Stimulated activated CD8-positive, alpha-beta memory T cell treated with anti-CD3 and anti-CD28 coated beads, Interleukin-7, amount 100 ng/mL, for 1 hour (primary cell): ENCODE measurements at regions not wholly inside any gene's neighbourhood (a gene's known extent, or its start where the extent isn't known, plus 50 kb on each side); places are given as distances from the start of the nearest gene placed in this dataset.

Experiments
- DNase-seq, 2 donors: peaks; one replicate each; pipeline ENCODE4 v3.0.0-alpha.2; 2020; ENCODE audit warnings: low read depth in 2 of 2

GRCh38 chr1:108050911-108051629, 86.1 kb upstream of the VAV3 start:
- no peak for DNase-seq

- no peak for DNase-seq
Observed at GRCh38 chr1:108050158-108050557, 85.2 kb upstream of the VAV3 start.

- no peak for DNase-seq
Observed at GRCh38 chr1:108049178-108049819, 84.3 kb upstream of the VAV3 start.

- no peak for DNase-seq
Observed at GRCh38 chr1:108048301-108049177, 83.6 kb upstream of the VAV3 start.

- DNase-seq: no peak
Observed at GRCh38 chr1:108047085-108047484, 82.1 kb upstream of the VAV3 start.

GRCh38 chr1:108046026-108046425, 81.0 kb upstream of the VAV3 start:
- no peak for DNase-seq

- DNase-seq: no peak
Observed at GRCh38 chr1:108045460-108045859, 80.5 kb upstream of the VAV3 start.

GRCh38 chr1:108044318-108044717, 79.3 kb upstream of the VAV3 start:
- no peak for DNase-seq

GRCh38 chr1:108043707-108044106, 78.7 kb upstream of the VAV3 start:
- no peak for DNase-seq

GRCh38 chr1:108042610-108043009, 77.6 kb upstream of the VAV3 start:
- no peak for DNase-seq

GRCh38 chr1:108041360-108042142, 76.6 kb upstream of the VAV3 start:
- no peak for DNase-seq

- no peak for DNase-seq
Observed at GRCh38 chr1:108038653-108039236, 73.8 kb upstream of the VAV3 start.

- DNase-seq: no peak
Observed at GRCh38 chr1:108036796-108037562, 72.0 kb upstream of the VAV3 start.

- DNase-seq: no peak
Observed at GRCh38 chr1:108034396-108034795, 69.4 kb upstream of the VAV3 start.

GRCh38 chr1:108033550-108033951, 68.6 kb upstream of the VAV3 start:
- DNase-seq: no peak

- DNase-seq: no peak
Observed at GRCh38 chr1:108028841-108029388, 63.9 kb upstream of the VAV3 start.

- no peak for DNase-seq
Observed at GRCh38 chr1:108027389-108027788, 62.4 kb upstream of the VAV3 start.

- DNase-seq: no peak
Observed at GRCh38 chr1:108017698-108018097, 52.7 kb upstream of the VAV3 start.

- DNase-seq: no peak
Observed at GRCh38 chr1:108016451-108016920, 51.5 kb upstream of the VAV3 start.
